IMR-90 (cell line): ENCODE measurements at regions not wholly inside any gene's neighbourhood (a gene's known extent, or its start where the extent isn't known, plus 50 kb on each side); places are given as distances from the start of the nearest gene placed in this dataset.

Source experiments
- ATAC-seq: fragments of 200-7000 bp; cut with Tn5 transposase; 2 replicates; pipeline ENCODE4 v1.9.1; 2020; ENCODE audit warnings: low read depth, mild to moderate bottlenecking, moderate library complexity
- BruUV-seq: library from RNA; stranded (reverse); fragments of 400-500 nt; replicated peaks from 2 replicates; lab custom pipeline; 2021; lab: Mats Ljungman, UMichigan
- CTCF ChIA-PET: fragments of 300-600 bp; formaldehyde crosslinking; extraction: SDS; loops from one replicate; lab custom pipeline; 2021; ENCODE audit warnings: antibody characterized with exemption; lab: Yijun Ruan, JAX
- POLR2A ChIA-PET: fragments of 300-600 bp; sonication (Branson Sonifier 250); formaldehyde crosslinking; loops from one replicate; lab custom pipeline; 2022; ENCODE audit warnings: antibody characterized with exemption; ENCODE audit not compliant: unreplicated experiment; lab: Charles Lee
- DNase-seq: peaks from one replicate; pipeline ENCODE4 v3.0.0; 2013
- H2AFZ ChIP-seq: replicated peaks from 2 replicates; pipeline ENCODE3; 2013; ENCODE audit warnings: low read length, mild to moderate bottlenecking; ENCODE audit not compliant: poor library complexity
- H2AK5ac ChIP-seq: 2 replicates; pipeline ENCODE4 v1.6.1; 2013; ENCODE audit warnings: low read depth, low read length, inconsistent platforms
- H2AK9ac ChIP-seq: replicated peaks from 2 replicates; pipeline ENCODE3; 2013; ENCODE audit warnings: mild to moderate bottlenecking, low read depth, low read length, moderate library complexity; ENCODE audit not compliant: poor library complexity
- H2BK120ac ChIP-seq: 2 replicates; pipeline ENCODE4 v1.6.1; 2013; ENCODE audit warnings: low read depth, low read length, inconsistent platforms
- H2BK15ac ChIP-seq: 3 replicates; pipeline ENCODE4 v1.6.1; 2013; ENCODE audit warnings: low read depth, low read length, inconsistent platforms
- H2BK20ac ChIP-seq: 2 replicates; pipeline ENCODE4 v1.6.1; 2013; ENCODE audit warnings: low read depth, mild to moderate bottlenecking, inconsistent platforms, low read length, moderate library complexity
- H2BK5ac ChIP-seq: 2 replicates; pipeline ENCODE4 v1.6.1; 2013; ENCODE audit warnings: mild to moderate bottlenecking, low read depth, low read length, inconsistent platforms; ENCODE audit not compliant: poor library complexity, severe bottlenecking
- H3K14ac ChIP-seq: replicated peaks from 2 replicates; pipeline ENCODE4 v1.6.1; 2013; ENCODE audit warnings: low read depth, low read length, inconsistent platforms
- H3K18ac ChIP-seq: 2 replicates; pipeline ENCODE4 v1.6.1; 2013; ENCODE audit warnings: low read depth, low read length, control low read depth
- H3K23ac ChIP-seq: 2 replicates; pipeline ENCODE4 v1.6.1; 2013; ENCODE audit warnings: low read depth, low read length, inconsistent platforms
- H3K27ac ChIP-seq: 2 replicates; pipeline ENCODE4 v1.5.1; 2013; ENCODE audit warnings: mild to moderate bottlenecking, control low read depth, low read length; ENCODE audit not compliant: insufficient read depth
- H3K27me3 ChIP-seq: 2 replicates; pipeline ENCODE4 v1.6.1; 2013; ENCODE audit warnings: low read length; ENCODE audit not compliant: control insufficient read depth, insufficient read depth
- H3K36me3 ChIP-seq: 2 replicates; pipeline ENCODE4 v1.6.1; 2013; ENCODE audit warnings: low read length, mixed read lengths; ENCODE audit not compliant: control insufficient read depth, insufficient read depth
- H3K4ac ChIP-seq: 2 replicates; pipeline ENCODE4 v1.6.1; 2013; ENCODE audit warnings: low read depth, low read length, inconsistent platforms
- H3K4me1 ChIP-seq: 2 replicates; pipeline ENCODE4 v1.6.1; 2013; ENCODE audit warnings: low read length, mixed read lengths; ENCODE audit not compliant: control insufficient read depth, insufficient read depth
- H3K4me2 ChIP-seq: 2 replicates; pipeline ENCODE4 v1.6.1; 2013; ENCODE audit warnings: low read depth, mild to moderate bottlenecking, control low read depth, low read length, moderate library complexity
- H3K4me3 ChIP-seq: 2 replicates; pipeline ENCODE4 v1.5.1; 2013; ENCODE audit warnings: low read depth, mild to moderate bottlenecking, control low read depth, low read length, moderate library complexity; ENCODE audit not compliant: insufficient read depth
- H3K56ac ChIP-seq: 2 replicates; pipeline ENCODE4 v1.6.1; 2013; ENCODE audit warnings: low read length, inconsistent platforms; ENCODE audit not compliant: insufficient read depth; ENCODE audit errors: extremely low read depth
- H3K79me1 ChIP-seq, 2 experiments: 2 replicates each; pipeline ENCODE4 v1.6.1; 2013; ENCODE audit warnings: low read length in 2 of 2, inconsistent platforms in 1 of 2, low read depth in 1 of 2
- H3K9ac ChIP-seq: 2 replicates; pipeline ENCODE4 v1.6.1; 2013; ENCODE audit warnings: low read depth, low read length, control low read depth
- H3K9me1 ChIP-seq: 2 replicates; pipeline ENCODE4 v1.6.1; 2013; ENCODE audit warnings: low read length, inconsistent platforms; ENCODE audit not compliant: insufficient read depth
- H3K9me3 ChIP-seq: 2 replicates; pipeline ENCODE4 v1.6.1; 2013; ENCODE audit warnings: low read length; ENCODE audit not compliant: control insufficient read depth, insufficient read depth
- H4K20me1 ChIP-seq: 2 replicates; pipeline ENCODE4 v1.6.1; 2013; ENCODE audit warnings: low read length, inconsistent platforms; ENCODE audit not compliant: insufficient read depth
- H4K5ac ChIP-seq: 2 replicates; pipeline ENCODE4 v1.6.1; 2013; ENCODE audit warnings: mild to moderate bottlenecking, low read depth, low read length, control low read depth
- H4K8ac ChIP-seq, 2 experiments: 2 replicates each; pipeline ENCODE4 v1.6.1; 2013; ENCODE audit warnings: low read depth in 2 of 2, low read length in 2 of 2, control low read depth in 1 of 2, inconsistent platforms in 1 of 2
- H4K91ac ChIP-seq: 2 replicates; pipeline ENCODE4 v1.6.1; 2013; ENCODE audit warnings: low read depth, low read length, inconsistent platforms; ENCODE audit not compliant: insufficient read depth
- CEBPB ChIP-seq: IDR thresholded peaks from 2 replicates; pipeline ENCODE4 v1.6.1; 2012; ENCODE audit warnings: low read depth, low read length, improper control_type of control experiment
- CHD1 ChIP-seq: IDR thresholded peaks from 2 replicates; pipeline ENCODE4 v1.6.1; 2012; ENCODE audit warnings: low read depth, low read length, improper control_type of control experiment
- FOS ChIP-seq: fragments of 150-350 bp; IDR thresholded peaks from 2 replicates; pipeline ENCODE4 v1.6.1; 2016; ENCODE audit warnings: low read depth, low read length
- MXI1 ChIP-seq: IDR thresholded peaks from 2 replicates; pipeline ENCODE4 v1.6.1; 2012; ENCODE audit warnings: low read depth, mild to moderate bottlenecking, low read length, moderate library complexity, borderline replicate concordance
- RCOR1 ChIP-seq: IDR thresholded peaks from 2 replicates; pipeline ENCODE4 v1.6.1; 2012; ENCODE audit warnings: mild to moderate bottlenecking, low read length, improper control_type of control experiment; ENCODE audit not compliant: insufficient replicate concordance
- WGBS, 2 experiments: methylation state at CpG; one replicate each; pipeline versions ENCODE4 v1.1.5 to v1.1.7; 2013; ENCODE audit warnings: missing lambda C conversion rate in 2 of 2; ENCODE audit not compliant: insufficient read length in 1 of 2; ENCODE audit errors: extremely low coverage in 2 of 2; 5-methylcytosine and 5-hydroxymethylcytosine counted together
- dilution Hi-C: fragments of 300-500 bp; cut with HindIII; formaldehyde crosslinking; loops from one replicate; pipeline ENCODE4 v1.14.3; 2018; ENCODE audit warnings: low sequenced_read_pairs; ENCODE audit not compliant: unreplicated experiment
- in situ Hi-C: fragments of 300-500 bp; cut with MboI; formaldehyde crosslinking; loops from 3 replicates; pipeline ENCODE4 v1.14.3; 2019; ENCODE audit warnings: low sequenced_read_pairs, inconsistent platforms, mixed read lengths
- intact Hi-C: fragments of 100-400 bp; cut with micrococcal nuclease; formaldehyde crosslinking; loops from 2 replicates; pipeline ENCODE4 v1.10.0; 2022

DNA sequence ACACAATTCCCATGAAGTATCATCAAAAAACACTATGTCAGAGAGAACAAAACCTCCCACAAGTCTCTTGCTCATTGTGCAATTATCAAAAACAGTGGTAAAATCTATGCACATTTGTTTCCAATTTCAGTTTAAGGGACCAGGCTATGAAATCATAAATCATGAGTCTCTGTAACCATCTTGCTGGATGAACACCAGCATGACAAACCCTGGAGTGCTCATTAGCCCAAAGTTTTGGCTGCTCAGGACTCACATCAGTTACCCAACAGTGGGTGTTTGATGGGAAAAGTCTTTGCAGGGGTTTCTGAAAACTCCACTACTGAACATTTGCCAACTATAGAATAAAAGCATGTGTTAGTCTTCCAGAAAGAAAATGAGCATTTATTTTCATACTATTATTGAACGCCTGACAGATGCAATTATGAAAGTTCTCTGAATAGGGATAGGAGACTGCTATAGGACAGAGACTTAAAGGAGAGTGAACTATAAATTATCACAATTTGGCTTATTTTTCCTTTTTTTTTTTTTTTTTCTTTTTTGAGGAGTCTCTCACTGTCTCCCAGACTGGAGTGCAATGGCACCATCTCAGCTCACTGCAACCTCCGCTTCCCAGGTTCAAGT, 240.8 kb upstream of the KCNMB2 start:
- H2BK5ac ChIP-seq: no peak overlapping the region
- WGBS, 2 experiments: no CpG with 5 or more reads among the region's 2 CpGs
- peak; percentile 50 for DNase-seq

More for the DNA sequence above, 240.8 kb upstream of the KCNMB2 start:
- in situ Hi-C loops (no loop called here), dilution Hi-C loops (no loop called here), intact Hi-C loops (no loop called here)
- Histone ChIP-seq H2BK15ac (no peak overlapping the region), H3K36me3 (no peaks in the 10 kb centered on the region), H4K20me1 (no peaks in the 10 kb centered on the region), H3K4me2 (no peak overlapping the region), H3K9ac (no peak overlapping the region), H2AK9ac (no peak overlapping the region), H2AK5ac (no peak overlapping the region), H4K5ac (no peak overlapping the region), H3K79me1 (no peaks in the 10 kb centered on the region), H3K27me3 (no peaks in the 10 kb centered on the region), H3K56ac (no peak overlapping the region), H2BK20ac (no peak overlapping the region), H3K9me1 (no peaks in the 10 kb centered on the region), H4K91ac (no peak overlapping the region), H2AFZ (no peak overlapping the region), H3K4me3 (no peak overlapping the region), H3K4me1 (no peaks in the 10 kb centered on the region; the same call in 1 of the 2 replicates), H3K9me3 (no peaks in the 10 kb centered on the region), H3K23ac (no peak overlapping the region), H3K4ac (no peak overlapping the region), H3K18ac (no peak overlapping the region), H4K8ac (no peak overlapping the region), H3K14ac (no peak overlapping the region), H3K27ac (no peak overlapping the region), H2BK120ac (no peak overlapping the region)
- BruUV-seq: no TSS peak
- CTCF ChIA-PET: interaction anchor here (0.7 kb wide), 1 partner anchor 701 kb away, joined by 4 read pairs; no protein-coding TSS in a partner anchor
- POLR2A ChIA-PET: no interaction called here
- TF ChIP-seq RCOR1 (no peak), FOS (no peak), CEBPB (peak; percentile 33; the same call in 1 of the 2 replicates), CHD1 (no peak), MXI1 (no peak)
- no peak for ATAC-seq
